Upper lobe of left lung (tissue), 6 donors: ENCODE measurements at regions not wholly inside any gene's neighbourhood (a gene's known extent, or its start where the extent isn't known, plus 50 kb on each side); places are given as distances from the start of the nearest gene placed in this dataset.

Source experiments
- ATAC-seq, 2 donors: fragments of 200-7000 bp; cut with Tn5 transposase; one replicate each; pipeline ENCODE4 v1.9.1; 2022; ENCODE audit warnings: mild to moderate bottlenecking in 2 of 2, moderate library complexity in 2 of 2; ENCODE audit not compliant: low FRiP score in 2 of 2
- DNase-seq, 2 donors: peaks; one replicate each; pipeline ENCODE4 v3.0.0-alpha.2; 2019 to 2020
- H3K27ac ChIP-seq, 4 donors: fragments of 200-600 bp; sonication (generic); one replicate each; pipeline ENCODE4 v1.5.1; 2016 to 2019
- H3K27me3 ChIP-seq, 4 donors: fragments of 200-600 bp; sonication (generic); one replicate each; pipeline ENCODE4 v1.5.1; 2017 to 2019
- H3K36me3 ChIP-seq, 4 donors: fragments of 200-600 bp; sonication (generic); one replicate each; pipeline ENCODE4 v1.5.1; 2016 to 2019
- H3K4me1 ChIP-seq, 4 donors: fragments of 200-600 bp; sonication (generic); one replicate each; pipeline ENCODE4 v1.5.1; 2018 to 2019
- H3K4me3 ChIP-seq, 4 donors: fragments of 200-600 bp; sonication (generic); one replicate each; pipeline ENCODE4 v1.5.1; 2017 to 2019; ENCODE audit warnings: mild to moderate bottlenecking in 2 of 4, moderate library complexity in 1 of 4
- H3K9me3 ChIP-seq, 4 donors: fragments of 200-600 bp; sonication (generic); one replicate each; pipeline ENCODE4 v1.5.1; 2018 to 2019
- CTCF ChIP-seq, 6 experiments: fragments of 450-650 bp in 4 of 6; fragments of 200-600 bp in 2 of 6; sonication (generic) in 2 of 6; IDR thresholded peaks; one replicate each; pipeline ENCODE4 v1.5.1; 2016 to 2019; ENCODE audit warnings: antibody characterized with exemption in 6 of 6
- EP300 ChIP-seq, 4 donors: sonication (generic); formaldehyde crosslinking; IDR thresholded peaks; one replicate each; pipeline ENCODE4 v1.5.1; 2017; ENCODE audit warnings: antibody characterized with exemption in 4 of 4, control low read depth in 2 of 4
- POLR2A ChIP-seq, 4 donors: fragments of 450-650 bp; IDR thresholded peaks; one replicate each; pipeline ENCODE4 v1.5.1; 2016 to 2017; ENCODE audit warnings: antibody characterized with exemption in 4 of 4, mild to moderate bottlenecking in 2 of 4
- POLR2AphosphoS5 ChIP-seq, 2 donors: sonication (generic); formaldehyde crosslinking; IDR thresholded peaks; one replicate each; pipeline ENCODE4 v1.5.1; 2017; ENCODE audit warnings: antibody characterized with exemption in 2 of 2
- WGBS, 2 donors: methylation state at CpG; one replicate each; pipeline ENCODE4 v1.1.5; 2017 to 2018; 5-methylcytosine and 5-hydroxymethylcytosine counted together
- donor health status: DM: no; HTN: no; CAD: no; lungs with moderate emphysema.
- donor health status: DM: no; HTN: yes; CAD: no; lungs with severe emphysema.

GRCh38 chr2:204365811-204366210 is 179.5 kb upstream of the PARD3B start:
- no peak overlapping the region for H3K4me3 ChIP-seq
- H3K4me1 ChIP-seq: no peaks in the 10 kb centered on the region
- WGBS, 2 donors: 75 to 79% methylated on average over 4 of the region's 4 CpGs
- TF ChIP-seq EP300 (IDR thresholded peaks at IDR 0.05) (no peak), POLR2AphosphoS5 (IDR thresholded peaks at IDR 0.05) (no peak), POLR2A (IDR thresholded peaks at IDR 0.05) (no peak), CTCF (IDR thresholded peaks at IDR 0.05) (no peak)
- ATAC-seq (no peak), DNase-seq (no peak)
- no peaks in the 10 kb centered on the region for H3K9me3 ChIP-seq
- H3K27ac ChIP-seq: no peak overlapping the region
- H3K36me3 ChIP-seq: no peaks in the 10 kb centered on the region
- H3K27me3 ChIP-seq: no peaks in the 10 kb centered on the region

DNA sequence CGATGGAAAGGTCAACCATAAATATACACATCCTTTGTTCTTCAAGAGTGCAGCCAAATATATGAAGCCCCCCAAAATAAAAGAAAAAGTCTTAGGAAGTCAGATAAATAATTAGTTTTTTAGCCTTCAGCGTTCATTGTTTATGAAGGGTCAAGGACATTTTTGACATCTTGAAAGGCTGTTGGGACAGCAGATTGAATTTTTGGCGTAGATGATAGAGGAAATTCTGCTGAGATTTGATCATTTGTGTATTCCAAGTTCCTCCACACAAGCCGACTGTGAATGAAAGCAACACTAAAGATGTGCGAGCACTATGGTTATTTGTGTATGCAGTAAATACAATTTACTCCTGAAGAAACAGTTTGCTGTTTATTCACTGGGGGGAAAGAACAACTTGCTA is 177.8 kb upstream of the PARD3B start:
- H3K9me3 ChIP-seq: no peaks in the 10 kb centered on the region
- no peaks in the 10 kb centered on the region for H3K36me3 ChIP-seq
- 39 to 62% methylated on average over 5 of the region's 5 CpGs for WGBS, 2 donors
- H3K27ac ChIP-seq: no peak overlapping the region
- no peak overlapping the region for H3K4me3 ChIP-seq
- TF ChIP-seq POLR2AphosphoS5 (IDR thresholded peaks at IDR 0.05) (no peak), POLR2A (IDR thresholded peaks at IDR 0.05) (no peak), CTCF (IDR thresholded peaks at IDR 0.05) (no peak)
- ATAC-seq (no peak), DNase-seq (no peak)
- no peaks in the 10 kb centered on the region for H3K27me3 ChIP-seq
- H3K4me1 ChIP-seq: no peaks in the 10 kb centered on the region

DNA sequence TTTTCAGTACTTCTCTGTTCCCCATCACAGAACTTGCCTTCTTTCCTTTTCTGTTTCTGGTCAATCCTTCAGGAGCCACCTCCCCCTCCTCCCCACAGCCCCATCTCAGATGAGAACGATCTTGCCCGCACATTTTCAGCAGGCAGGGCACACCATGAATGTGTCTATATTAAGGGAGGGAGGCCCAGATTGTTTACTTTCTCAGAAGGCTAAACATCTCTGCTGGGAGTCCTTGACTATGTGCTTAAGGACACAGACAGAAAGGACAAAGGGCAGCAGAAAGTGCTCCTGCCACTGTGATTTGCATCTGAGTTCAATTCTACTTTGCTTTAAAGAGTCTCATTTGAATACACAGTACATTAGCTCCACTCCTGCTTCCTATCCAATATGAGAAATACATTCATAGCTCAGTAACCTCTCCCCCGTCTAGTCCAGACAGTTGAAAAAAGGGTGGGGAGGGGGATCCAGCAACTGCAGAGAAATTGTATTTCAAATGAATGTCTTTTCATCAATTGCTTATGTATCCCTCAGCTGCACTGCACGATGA is 175.0 kb upstream of the PARD3B start:
- ATAC-seq: no peak
- H3K27ac ChIP-seq: no peak overlapping the region

DNA sequence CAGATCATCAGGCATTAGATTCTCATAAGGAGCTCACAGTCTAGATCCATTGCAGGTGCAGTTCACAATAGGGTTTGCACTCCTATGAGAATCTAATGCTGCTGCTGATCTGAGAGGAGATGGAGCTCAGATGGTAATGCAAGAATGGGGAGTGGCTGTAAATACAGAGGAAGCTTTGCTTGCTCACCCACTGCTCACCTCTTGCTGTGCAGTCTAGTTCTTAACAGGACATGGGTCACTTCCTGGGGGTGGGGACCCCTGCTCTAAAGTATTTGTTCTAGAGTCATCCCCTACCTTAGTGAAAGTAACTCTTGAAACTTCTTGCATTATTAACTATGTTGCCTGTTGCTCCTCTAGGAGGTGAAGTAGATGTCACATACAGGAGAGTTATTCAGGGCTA is 171.3 kb upstream of the PARD3B start:
- Histone ChIP-seq H3K4me1 (no peaks in the 10 kb centered on the region), H3K27ac (no peak overlapping the region), H3K4me3 (no peak overlapping the region), H3K27me3 (no peaks in the 10 kb centered on the region), H3K9me3 (no peaks in the 10 kb centered on the region), H3K36me3 (no peaks in the 10 kb centered on the region)
- TF ChIP-seq POLR2A (IDR thresholded peaks at IDR 0.05) (no peak), POLR2AphosphoS5 (IDR thresholded peaks at IDR 0.05) (no peak), EP300 (IDR thresholded peaks at IDR 0.05) (no peak), CTCF (IDR thresholded peaks at IDR 0.05) (no peak)
- DNase-seq: no peak
- no peak for ATAC-seq

More for the DNA sequence above, 175.0 kb upstream of the PARD3B start:
- Histone ChIP-seq H3K36me3 (no peaks in the 10 kb centered on the region), H3K4me1 (no peaks in the 10 kb centered on the region), H3K4me3 (no peak overlapping the region), H3K27me3 (no peaks in the 10 kb centered on the region), H3K9me3 (no peaks in the 10 kb centered on the region)
- DNase-seq: no peak
- no peak for TF ChIP-seq CTCF (IDR thresholded peaks at IDR 0.05)
- TF ChIP-seq EP300 (IDR thresholded peaks at IDR 0.05): no peak
- TF ChIP-seq POLR2A (IDR thresholded peaks at IDR 0.05): no peak
- no peak for TF ChIP-seq POLR2AphosphoS5 (IDR thresholded peaks at IDR 0.05)
- WGBS, 2 donors: 62 to 75% methylated on average over 4 of the region's 4 CpGs

DNA sequence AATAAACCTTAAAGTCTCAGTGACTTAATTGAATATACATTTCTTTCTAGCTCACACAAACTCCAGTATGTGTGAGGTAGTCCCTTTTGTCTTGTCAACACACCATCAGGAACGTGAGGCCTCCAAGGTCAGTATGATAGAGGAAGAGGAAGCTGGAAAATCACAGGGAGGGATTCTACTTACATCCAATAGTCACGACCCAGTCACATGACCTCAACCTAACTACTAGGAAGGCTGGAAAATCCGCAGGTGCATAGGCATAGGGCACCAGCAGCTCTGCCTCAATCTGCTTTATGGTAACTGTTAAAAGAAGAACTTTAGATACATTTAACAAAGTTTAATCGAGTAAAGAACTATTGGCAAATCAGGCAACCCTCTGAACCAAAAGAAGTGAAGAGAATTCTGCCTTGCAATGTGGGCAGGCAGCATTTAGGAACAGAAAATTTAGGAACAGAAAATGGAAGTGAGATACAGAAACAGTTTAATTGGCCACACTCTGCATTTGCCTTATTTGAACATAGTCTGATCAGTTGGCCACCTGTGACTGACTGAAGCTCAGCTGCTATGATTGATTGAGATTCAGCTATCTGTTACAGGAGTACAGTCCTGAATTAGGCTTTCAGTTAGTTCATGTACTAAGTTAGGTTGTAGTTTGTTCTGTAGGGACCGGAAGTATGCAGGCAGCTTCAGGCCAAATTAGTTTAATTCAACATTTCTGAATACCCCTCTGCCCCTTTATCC is 165.0 kb upstream of the PARD3B start:
- Histone ChIP-seq H3K36me3 (no peaks in the 10 kb centered on the region), H3K4me1 (no peaks in the 10 kb centered on the region), H3K4me3 (no peak overlapping the region), H3K27me3 (no peaks in the 10 kb centered on the region), H3K27ac (no peak overlapping the region), H3K9me3 (no peaks in the 10 kb centered on the region)
- no peak for ATAC-seq
- 66 to 81% methylated on average over 5 of the region's 5 CpGs for WGBS, 2 donors
- DNase-seq: no peak
- TF ChIP-seq POLR2A (IDR thresholded peaks at IDR 0.05) (no peak), POLR2AphosphoS5 (IDR thresholded peaks at IDR 0.05) (no peak), CTCF (IDR thresholded peaks at IDR 0.05) (no peak), EP300 (IDR thresholded peaks at IDR 0.05) (no peak)
